Suprapubic skin (tissue), 4 donors: ENCODE measurements at regions not wholly inside any gene's neighbourhood (a gene's known extent, or its start where the extent isn't known, plus 50 kb on each side); places are given as distances from the start of the nearest gene placed in this dataset.

Experiments
- DNase-seq, 2 donors: peaks; one replicate each; pipeline ENCODE4 v3.0.0-alpha.2; 2019; ENCODE audit warnings: low spot score in 2 of 2
- H3K27ac ChIP-seq: fragments of 200-600 bp; sonication (generic); one replicate; pipeline ENCODE4 v1.5.1; 2019
- H3K27me3 ChIP-seq: fragments of 200-600 bp; sonication (generic); one replicate; pipeline ENCODE4 v1.5.1; 2019
- H3K36me3 ChIP-seq: fragments of 200-600 bp; sonication (generic); one replicate; pipeline ENCODE4 v1.5.1; 2019
- H3K4me1 ChIP-seq: fragments of 200-600 bp; sonication (generic); one replicate; pipeline ENCODE4 v1.5.1; 2019
- H3K4me3 ChIP-seq: fragments of 200-600 bp; sonication (generic); one replicate; pipeline ENCODE4 v1.5.1; 2019; ENCODE audit warnings: mild to moderate bottlenecking
- H3K9me3 ChIP-seq: fragments of 200-600 bp; sonication (generic); one replicate; pipeline ENCODE4 v1.5.1; 2019
- CTCF ChIP-seq, 2 donors: fragments of 200-600 bp in 1 of 2; fragments of 450-650 bp in 1 of 2; sonication (generic) in 1 of 2; IDR thresholded peaks; one replicate each; pipeline ENCODE4 v1.5.1; 2016 to 2019; ENCODE audit warnings: antibody characterized with exemption in 2 of 2, mild to moderate bottlenecking in 1 of 2, moderate library complexity in 1 of 2
- EP300 ChIP-seq: sonication (generic); formaldehyde crosslinking; IDR thresholded peaks from one replicate; pipeline ENCODE4 v1.6.1; 2017; ENCODE audit warnings: antibody characterized with exemption
- POLR2A ChIP-seq, 2 donors: fragments of 450-650 bp; IDR thresholded peaks; one replicate each; pipeline ENCODE4 v1.6.1; 2017; ENCODE audit warnings: antibody characterized with exemption in 2 of 2, mild to moderate bottlenecking in 2 of 2, moderate library complexity in 2 of 2
- POLR2AphosphoS5 ChIP-seq, 3 donors: sonication (generic); formaldehyde crosslinking; IDR thresholded peaks; one replicate each; pipeline ENCODE4 v1.6.1; 2017; ENCODE audit warnings: antibody characterized with exemption in 3 of 3
- WGBS: methylation state at CpG from one replicate; pipeline ENCODE4 v1.1.5; 2018; 5-methylcytosine and 5-hydroxymethylcytosine counted together

GRCh38 chr7:123308254-123308951 is 108.6 kb upstream of the SLC13A1 start:
- H3K27me3 ChIP-seq = no peaks in the 10 kb centered on the region
- DNase-seq = no peak
- no peak overlapping the region for H3K4me3 ChIP-seq
- no peaks in the 10 kb centered on the region for H3K4me1 ChIP-seq
- no peaks in the 10 kb centered on the region for H3K9me3 ChIP-seq
- H3K36me3 ChIP-seq = no peaks in the 10 kb centered on the region
- WGBS = 81% methylated on average over 2 of the region's 2 CpGs
- TF ChIP-seq POLR2A (IDR thresholded peaks at IDR 0.05) = no peak
- TF ChIP-seq POLR2AphosphoS5 (IDR thresholded peaks at IDR 0.05) = no peak
- no peak for TF ChIP-seq CTCF (IDR thresholded peaks at IDR 0.05)
- no peak for TF ChIP-seq EP300
- no peak overlapping the region for H3K27ac ChIP-seq

- WGBS = 67% methylated on average over 2 of the region's 2 CpGs
- no peak overlapping the region for H3K27ac ChIP-seq
- no peaks in the 10 kb centered on the region for H3K9me3 ChIP-seq
- TF ChIP-seq POLR2A (IDR thresholded peaks at IDR 0.05) (no peak), POLR2AphosphoS5 (IDR thresholded peaks at IDR 0.05) (no peak), CTCF (IDR thresholded peaks at IDR 0.05) (no peak), EP300 (no peak)
- no peak for DNase-seq
- no peaks in the 10 kb centered on the region for H3K36me3 ChIP-seq
- no peaks in the 10 kb centered on the region for H3K27me3 ChIP-seq
- no peak overlapping the region for H3K4me3 ChIP-seq
- no peaks in the 10 kb centered on the region for H3K4me1 ChIP-seq
These were observed 106.1 kb upstream of the SLC13A1 start for GRCh38 chr7:123305840-123306375.

GRCh38 chr7:123303926-123304325 is 104.2 kb upstream of the SLC13A1 start:
- DNase-seq = no peak
- no peaks in the 10 kb centered on the region for H3K9me3 ChIP-seq
- H3K27me3 ChIP-seq = no peaks in the 10 kb centered on the region
- 81% methylated on average over 1 of the region's 1 CpG for WGBS
- H3K4me3 ChIP-seq = no peak overlapping the region
- no peaks in the 10 kb centered on the region for H3K4me1 ChIP-seq
- no peak overlapping the region for H3K27ac ChIP-seq
- TF ChIP-seq POLR2AphosphoS5 (IDR thresholded peaks at IDR 0.05) (no peak), EP300 (no peak), CTCF (IDR thresholded peaks at IDR 0.05) (no peak), POLR2A (IDR thresholded peaks at IDR 0.05) (no peak)
- no peaks in the 10 kb centered on the region for H3K36me3 ChIP-seq

GRCh38 chr7:123296965-123297364 is 97.2 kb upstream of the SLC13A1 start:
- TF ChIP-seq EP300 = no peak
- no peak for TF ChIP-seq CTCF (IDR thresholded peaks at IDR 0.05)
- H3K27me3 ChIP-seq = no peaks in the 10 kb centered on the region
- no peaks in the 10 kb centered on the region for H3K9me3 ChIP-seq
- no peaks in the 10 kb centered on the region for H3K4me1 ChIP-seq
- DNase-seq = no peak
- 92% methylated on average over 4 of the region's 4 CpGs for WGBS
- H3K27ac ChIP-seq = no peak overlapping the region
- H3K4me3 ChIP-seq = no peak overlapping the region
- no peaks in the 10 kb centered on the region for H3K36me3 ChIP-seq

GRCh38 chr7:123293710-123294109 is 93.9 kb upstream of the SLC13A1 start:
- H3K27ac ChIP-seq = no peak overlapping the region
- H3K4me3 ChIP-seq = no peak overlapping the region
- H3K4me1 ChIP-seq = no peaks in the 10 kb centered on the region
- TF ChIP-seq EP300 = no peak
- TF ChIP-seq POLR2AphosphoS5 (IDR thresholded peaks at IDR 0.05) = no peak
- no peak for TF ChIP-seq CTCF (IDR thresholded peaks at IDR 0.05)
- no peak for TF ChIP-seq POLR2A (IDR thresholded peaks at IDR 0.05)
- no peaks in the 10 kb centered on the region for H3K36me3 ChIP-seq
- no peaks in the 10 kb centered on the region for H3K9me3 ChIP-seq
- DNase-seq = no peak
- no peaks in the 10 kb centered on the region for H3K27me3 ChIP-seq
- WGBS = 67% methylated on average over 2 of the region's 2 CpGs
